Type B pancreatic cell (in vitro differentiated cells): ENCODE measurements at regions not wholly inside any gene's neighbourhood (a gene's known extent, or its start where the extent isn't known, plus 50 kb on each side); places are given as distances from the start of the nearest gene placed in this dataset.
A peak's percentile ranks its signal among the peaks of the same experiment; 100 is the strongest.

Experiments used
- DNase-seq: peaks from one replicate; pipeline ENCODE4 v3.0.0; 2021; ENCODE audit warnings: mixed read lengths; ENCODE audit not compliant: unreplicated experiment; ENCODE audit errors: extremely low spot score
- H3K27ac Mint-ChIP-seq: 2 replicates; pipeline ENCODE4 v1.8.0; 2021; ENCODE audit warnings: mild to moderate bottlenecking, mixed read lengths
- H3K27me3 Mint-ChIP-seq: 2 replicates; pipeline ENCODE4 v1.8.0; 2021; ENCODE audit warnings: mixed read lengths
- H3K36me3 Mint-ChIP-seq: 2 replicates; pipeline ENCODE4 v1.8.0; 2021; ENCODE audit warnings: mixed read lengths
- H3K4me1 Mint-ChIP-seq: one replicate; pipeline ENCODE4 v1.8.0; 2021; ENCODE audit warnings: mixed read lengths; ENCODE audit not compliant: unreplicated experiment
- H3K4me3 Mint-ChIP-seq: 2 replicates; pipeline ENCODE4 v1.8.0; 2021; ENCODE audit warnings: mild to moderate bottlenecking, mixed read lengths
- H3K9me3 Mint-ChIP-seq: 2 replicates; pipeline ENCODE4 v1.8.0; 2021; ENCODE audit warnings: mixed read lengths
- TF ChIP-seq, protein P1 (sequence below): fragments of 200-600 bp; sonication (generic); conservative IDR thresholded peaks from 2 replicates; pipeline ENCODE4 v1.5.0; 2021; ENCODE audit warnings: antibody characterized with exemption, mild to moderate bottlenecking

GRCh38 chr9:118577121-118577520, 792.1 kb downstream of the BRINP1 start:
- Mint-ChIP-seq H3K9me3 (no peaks in the 10 kb centered on the region), H3K4me3 (no peak overlapping the region), H3K27me3 (no peaks in the 10 kb centered on the region), H3K36me3 (no peaks in the 10 kb centered on the region), H3K27ac (no peak overlapping the region), H3K4me1 (no peaks in the 10 kb centered on the region)
- no peak for DNase-seq
- TF ChIP-seq, protein P1, sequence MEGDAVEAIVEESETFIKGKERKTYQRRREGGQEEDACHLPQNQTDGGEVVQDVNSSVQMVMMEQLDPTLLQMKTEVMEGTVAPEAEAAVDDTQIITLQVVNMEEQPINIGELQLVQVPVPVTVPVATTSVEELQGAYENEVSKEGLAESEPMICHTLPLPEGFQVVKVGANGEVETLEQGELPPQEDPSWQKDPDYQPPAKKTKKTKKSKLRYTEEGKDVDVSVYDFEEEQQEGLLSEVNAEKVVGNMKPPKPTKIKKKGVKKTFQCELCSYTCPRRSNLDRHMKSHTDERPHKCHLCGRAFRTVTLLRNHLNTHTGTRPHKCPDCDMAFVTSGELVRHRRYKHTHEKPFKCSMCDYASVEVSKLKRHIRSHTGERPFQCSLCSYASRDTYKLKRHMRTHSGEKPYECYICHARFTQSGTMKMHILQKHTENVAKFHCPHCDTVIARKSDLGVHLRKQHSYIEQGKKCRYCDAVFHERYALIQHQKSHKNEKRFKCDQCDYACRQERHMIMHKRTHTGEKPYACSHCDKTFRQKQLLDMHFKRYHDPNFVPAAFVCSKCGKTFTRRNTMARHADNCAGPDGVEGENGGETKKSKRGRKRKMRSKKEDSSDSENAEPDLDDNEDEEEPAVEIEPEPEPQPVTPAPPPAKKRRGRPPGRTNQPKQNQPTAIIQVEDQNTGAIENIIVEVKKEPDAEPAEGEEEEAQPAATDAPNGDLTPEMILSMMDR = no peak

DNA sequence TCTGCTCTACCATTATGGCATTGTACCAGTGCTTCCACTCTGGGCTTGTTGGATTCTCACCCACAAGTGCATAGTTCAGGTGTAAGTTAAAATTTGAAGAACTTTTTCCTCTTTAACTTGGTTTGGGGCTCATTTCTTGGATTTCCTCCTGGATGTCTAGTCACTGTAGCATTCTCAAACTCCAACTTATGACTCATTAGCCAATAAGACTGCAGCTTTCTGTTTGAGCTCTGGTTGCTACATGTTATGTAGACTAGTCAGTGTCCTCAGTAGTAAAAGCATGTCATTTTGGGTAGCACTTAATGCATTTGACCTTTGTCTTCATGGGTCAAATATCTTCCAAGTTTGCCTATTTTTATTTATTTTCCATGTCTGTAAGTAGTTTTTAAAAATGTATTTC, 790.8 kb downstream of the BRINP1 start:
- DNase-seq = no peak
- H3K27ac Mint-ChIP-seq = no peak overlapping the region
- H3K27me3 Mint-ChIP-seq = no peaks in the 10 kb centered on the region
- H3K4me3 Mint-ChIP-seq = no peak overlapping the region
- H3K4me1 Mint-ChIP-seq = no peaks in the 10 kb centered on the region
- H3K9me3 Mint-ChIP-seq = no peaks in the 10 kb centered on the region
- TF ChIP-seq, protein P1 = no peak
- no peaks in the 10 kb centered on the region for H3K36me3 Mint-ChIP-seq

- H3K27ac Mint-ChIP-seq = no peak overlapping the region
- DNase-seq = no peak
- no peaks in the 10 kb centered on the region for H3K4me1 Mint-ChIP-seq
- TF ChIP-seq, protein P1 = no peak
- H3K4me3 Mint-ChIP-seq = no peak overlapping the region
- H3K27me3 Mint-ChIP-seq = no peaks in the 10 kb centered on the region
- no peaks in the 10 kb centered on the region for H3K9me3 Mint-ChIP-seq
- no peaks in the 10 kb centered on the region for H3K36me3 Mint-ChIP-seq
Observed at GRCh38 chr9:118583414-118583813, 785.8 kb downstream of the BRINP1 start.

GRCh38 chr9:118586978-118587377, 782.3 kb downstream of the BRINP1 start:
- no peaks in the 10 kb centered on the region for H3K36me3 Mint-ChIP-seq
- H3K27ac Mint-ChIP-seq = no peak overlapping the region
- TF ChIP-seq, protein P1 = no peak
- H3K27me3 Mint-ChIP-seq = no peaks in the 10 kb centered on the region
- no peak for DNase-seq
- H3K9me3 Mint-ChIP-seq = no peaks in the 10 kb centered on the region
- H3K4me1 Mint-ChIP-seq = no peaks in the 10 kb centered on the region
- no peak overlapping the region for H3K4me3 Mint-ChIP-seq

GRCh38 chr9:118594428-118594827, 774.8 kb downstream of the BRINP1 start:
- Mint-ChIP-seq H3K9me3 (no peaks in the 10 kb centered on the region), H3K4me3 (no peak overlapping the region), H3K27me3 (no peaks in the 10 kb centered on the region), H3K4me1 (no peaks in the 10 kb centered on the region), H3K27ac (no peak overlapping the region), H3K36me3 (no peaks in the 10 kb centered on the region)
- TF ChIP-seq, protein P1 = no peak
- DNase-seq = no peak

DNA sequence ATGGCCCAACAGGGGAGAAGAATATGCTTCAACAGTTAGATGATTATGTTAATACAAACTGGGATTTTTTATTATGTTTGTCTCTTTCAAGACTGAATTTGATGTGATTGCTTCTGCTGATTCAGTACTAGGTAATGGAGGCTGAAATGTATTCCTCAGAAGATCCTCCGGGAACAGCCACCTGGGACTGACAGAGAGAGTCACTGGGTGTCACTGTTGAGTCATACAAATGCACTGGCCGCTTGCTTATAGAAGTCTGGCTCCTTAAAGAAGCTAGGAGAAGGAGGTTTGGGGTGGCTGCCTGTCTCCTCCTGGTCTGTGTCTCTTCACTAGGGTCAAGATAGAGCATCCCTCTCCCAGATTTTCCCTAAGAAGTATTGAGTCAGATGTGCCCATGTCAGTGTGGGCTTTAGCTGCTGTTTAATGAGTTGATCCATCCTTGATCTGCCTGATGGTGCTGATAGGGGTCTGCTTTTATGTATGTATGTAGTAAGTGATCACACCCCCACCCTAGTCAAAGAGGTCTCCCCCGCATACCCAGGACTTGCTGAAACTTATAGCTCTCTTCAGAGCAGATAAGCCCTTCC, 773.4 kb downstream of the BRINP1 start:
- H3K4me3 Mint-ChIP-seq = no peak overlapping the region
- DNase-seq = no peak
- TF ChIP-seq, protein P1 = peak; percentile 73
- no peak overlapping the region for H3K27ac Mint-ChIP-seq
- no peaks in the 10 kb centered on the region for H3K27me3 Mint-ChIP-seq
- no peaks in the 10 kb centered on the region for H3K36me3 Mint-ChIP-seq
- H3K4me1 Mint-ChIP-seq = no peaks in the 10 kb centered on the region
- H3K9me3 Mint-ChIP-seq = no peaks in the 10 kb centered on the region
